HEK293T (cell line): ENCODE measurements at regions not wholly inside any gene's neighbourhood (a gene's known extent, or its start where the extent isn't known, plus 50 kb on each side); places are given as distances from the start of the nearest gene placed in this dataset.

ENCODE experiments used
- CTCF ChIA-PET: fragments of 350-600 bp; formaldehyde crosslinking; extraction: SDS; loops from one replicate; lab custom pipeline; 2021; ENCODE audit warnings: antibody characterized with exemption, inconsistent platforms; lab: Yijun Ruan, JAX
- POLR2A ChIA-PET: fragments of 350-600 bp; formaldehyde crosslinking; extraction: SDS; loops from one replicate; lab custom pipeline; 2020; ENCODE audit warnings: antibody characterized with exemption, inconsistent platforms; lab: Yijun Ruan, JAX
- DNase-seq: peaks from one replicate; pipeline ENCODE4 v3.0.0; 2012; ENCODE audit warnings: mixed read lengths; ENCODE audit errors: extremely low spot score
- ARNT ChIP-seq: fragments of 450-650 bp; IDR thresholded peaks from 2 replicates; pipeline ENCODE4 v1.6.1; 2017; ENCODE audit warnings: mild to moderate bottlenecking
- BHLHE40 ChIP-seq: fragments of 450-650 bp; IDR thresholded peaks from 2 replicates; pipeline ENCODE4 v1.6.1; 2016; ENCODE audit warnings: mild to moderate bottlenecking, moderate library complexity, borderline replicate concordance
- CTBP1 ChIP-seq: fragments of 450-650 bp; IDR thresholded peaks from 2 replicates; pipeline ENCODE4 v1.6.1; 2016; ENCODE audit warnings: borderline replicate concordance
- ELF4 ChIP-seq: fragments of 450-650 bp; IDR thresholded peaks from 2 replicates; pipeline ENCODE4 v1.6.1; 2017; ENCODE audit warnings: antibody characterized with exemption
- FOXA1 ChIP-seq: fragments of 450-650 bp; IDR thresholded peaks from 2 replicates; pipeline ENCODE4 v1.6.1; 2016; ENCODE audit warnings: mild to moderate bottlenecking
- FOXK2 ChIP-seq: fragments of 450-650 bp; IDR thresholded peaks from 2 replicates; pipeline ENCODE4 v1.6.1; 2016; ENCODE audit warnings: mild to moderate bottlenecking
- FOXM1 ChIP-seq: fragments of 450-650 bp; IDR thresholded peaks from 2 replicates; pipeline ENCODE4 v1.6.1; 2017; ENCODE audit warnings: mild to moderate bottlenecking, borderline replicate concordance
- HDGF ChIP-seq: fragments of 450-650 bp; IDR thresholded peaks from 2 replicates; pipeline ENCODE4 v1.6.1; 2017; ENCODE audit warnings: antibody characterized with exemption, borderline replicate concordance
- L3MBTL2 ChIP-seq: fragments of 450-650 bp; conservative IDR thresholded peaks from 2 replicates; pipeline ENCODE4 v1.6.1; 2016; ENCODE audit warnings: mild to moderate bottlenecking
- LEF1 ChIP-seq: fragments of 450-650 bp; IDR thresholded peaks from 2 replicates; pipeline ENCODE4 v1.6.1; 2017; ENCODE audit warnings: mild to moderate bottlenecking, borderline replicate concordance
- NFRKB ChIP-seq: fragments of 450-650 bp; IDR thresholded peaks from 2 replicates; pipeline ENCODE4 v1.6.1; 2016; ENCODE audit warnings: mild to moderate bottlenecking, moderate library complexity
- SP1 ChIP-seq: fragments of 450-650 bp; IDR thresholded peaks from 2 replicates; pipeline ENCODE4 v1.6.1; 2017
- SUZ12 ChIP-seq: fragments of 450-650 bp; IDR thresholded peaks from 2 replicates; pipeline ENCODE4 v1.6.1; 2016; ENCODE audit warnings: mild to moderate bottlenecking
- TARDBP ChIP-seq: fragments of 450-650 bp; IDR thresholded peaks from 2 replicates; pipeline ENCODE4 v1.6.1; 2016
- ZNF384 ChIP-seq: fragments of 450-650 bp; IDR thresholded peaks from 2 replicates; pipeline ENCODE4 v1.6.1; 2016
- TF ChIP-seq, protein P1 (sequence below): fragments of 450-650 bp; IDR thresholded peaks from 2 replicates; pipeline ENCODE4 v1.6.1; 2016

DNA sequence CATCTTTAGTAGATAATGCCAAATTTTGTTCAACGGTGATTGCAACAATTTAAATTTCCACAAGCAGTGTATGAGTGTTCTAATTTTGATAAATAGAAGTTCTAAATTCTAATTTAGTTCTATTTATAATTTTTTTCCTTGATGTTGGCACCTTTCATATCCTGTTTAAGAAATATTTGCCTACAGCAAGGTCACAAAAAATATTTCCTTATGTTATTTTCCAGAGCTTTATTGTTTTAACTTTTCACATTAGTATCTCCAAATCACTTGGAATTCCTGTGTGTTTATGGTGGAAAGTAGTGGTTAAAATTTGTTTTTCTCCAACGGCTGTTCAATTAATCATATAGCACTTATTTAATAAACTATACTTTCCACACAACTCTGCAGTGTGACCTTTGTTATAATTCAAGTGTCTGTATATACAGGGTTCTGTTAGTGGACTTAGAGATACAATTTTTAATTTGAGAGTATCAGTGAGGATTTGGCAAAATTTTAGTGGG lies 94.3 kb upstream of the CD55 start:
- DNase-seq = no peak
- CTCF ChIA-PET = no interaction called here
- POLR2A ChIA-PET = no interaction called here
- TF ChIP-seq BHLHE40 (no peak), LEF1 (no peak), ZNF384 (no peak), L3MBTL2 (no peak), NFRKB (no peak)

GRCh38 chr1:207228987-207229386 lies 92.5 kb upstream of the CD55 start:
- DNase-seq = no peak
- ChIA-PET CTCF (no interaction called here), POLR2A (no interaction called here)
- TF ChIP-seq NFRKB (no peak), FOXA1 (no peak), BHLHE40 (no peak), ARNT (no peak), L3MBTL2 (no peak), SP1 (no peak)

DNA sequence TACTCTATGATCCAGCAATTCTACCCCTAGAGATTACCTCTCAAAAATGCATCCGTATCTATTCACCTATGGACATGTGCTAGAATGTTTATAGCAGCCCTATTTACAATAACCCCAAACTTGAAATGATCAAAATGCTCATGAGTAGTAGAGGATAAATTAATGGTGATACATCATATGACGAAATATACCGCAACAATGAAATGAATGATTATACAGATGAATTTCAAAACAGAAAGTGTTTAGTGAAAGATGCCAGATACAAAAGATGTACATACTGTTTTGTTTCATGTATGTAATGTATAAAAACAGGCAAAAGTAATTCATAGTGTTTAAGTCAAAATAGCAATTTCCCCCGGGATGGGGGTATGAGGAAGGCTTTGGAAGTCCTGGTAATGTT lies 91.0 kb upstream of the CD55 start:
- DNase-seq = no peak
- TF ChIP-seq LEF1 (no peak), NFRKB (no peak), BHLHE40 (no peak), ELF4 (no peak), TARDBP (no peak), SUZ12 (no peak), ZNF384 (no peak), L3MBTL2 (no peak), SP1 (no peak), HDGF (no peak), CTBP1 (no peak), FOXM1 (no peak), FOXK2 (no peak), ARNT (no peak), FOXA1 (no peak)
- TF ChIP-seq, protein P1, sequence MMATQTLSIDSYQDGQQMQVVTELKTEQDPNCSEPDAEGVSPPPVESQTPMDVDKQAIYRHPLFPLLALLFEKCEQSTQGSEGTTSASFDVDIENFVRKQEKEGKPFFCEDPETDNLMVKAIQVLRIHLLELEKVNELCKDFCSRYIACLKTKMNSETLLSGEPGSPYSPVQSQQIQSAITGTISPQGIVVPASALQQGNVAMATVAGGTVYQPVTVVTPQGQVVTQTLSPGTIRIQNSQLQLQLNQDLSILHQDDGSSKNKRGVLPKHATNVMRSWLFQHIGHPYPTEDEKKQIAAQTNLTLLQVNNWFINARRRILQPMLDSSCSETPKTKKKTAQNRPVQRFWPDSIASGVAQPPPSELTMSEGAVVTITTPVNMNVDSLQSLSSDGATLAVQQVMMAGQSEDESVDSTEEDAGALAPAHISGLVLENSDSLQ = no peak
- ChIA-PET POLR2A (no interaction called here), CTCF (no interaction called here)

DNA sequence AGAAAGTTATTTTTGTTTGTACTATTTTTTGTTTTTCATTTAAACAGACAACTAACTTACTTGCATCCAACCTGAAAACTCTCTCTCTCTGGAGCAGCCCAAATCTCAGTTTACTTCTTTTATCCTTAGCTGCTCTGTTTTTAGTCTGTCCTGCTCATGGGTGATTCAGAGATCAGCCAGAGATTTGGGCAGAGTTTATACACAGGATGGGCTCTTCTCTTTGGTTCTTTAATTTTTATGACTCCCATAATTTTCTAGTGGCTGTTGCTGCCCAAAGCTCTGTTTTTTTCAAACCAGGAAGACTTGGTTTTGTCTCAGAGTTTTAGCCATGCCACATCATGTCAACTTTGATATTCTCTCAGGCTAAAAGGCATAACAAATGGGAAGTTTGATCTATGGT lies 86.8 kb upstream of the CD55 start:
- TF ChIP-seq LEF1 (no peak), ARNT (no peak), HDGF (no peak), TARDBP (no peak), FOXM1 (no peak), ELF4 (no peak), FOXK2 (no peak), SUZ12 (no peak), CTBP1 (no peak), BHLHE40 (no peak), FOXA1 (no peak), NFRKB (no peak), SP1 (no peak), ZNF384 (no peak), L3MBTL2 (no peak)
- TF ChIP-seq, protein P1 = no peak
- CTCF ChIA-PET = no interaction called here
- POLR2A ChIA-PET = no interaction called here
- DNase-seq = no peak

GRCh38 chr1:207239874-207240273 lies 81.6 kb upstream of the CD55 start:
- ChIA-PET CTCF (no interaction called here), POLR2A (no interaction called here)
- TF ChIP-seq HDGF = no peak
- no peak for TF ChIP-seq CTBP1
- no peak for TF ChIP-seq L3MBTL2
- no peak for TF ChIP-seq NFRKB
- TF ChIP-seq FOXM1 = no peak
- no peak for TF ChIP-seq FOXA1
- TF ChIP-seq, protein P1 = no peak
- no peak for TF ChIP-seq SP1
- TF ChIP-seq FOXK2 = no peak
- no peak for TF ChIP-seq SUZ12
- no peak for TF ChIP-seq LEF1
- TF ChIP-seq ELF4 = no peak
- TF ChIP-seq TARDBP = no peak
- TF ChIP-seq ARNT = no peak
- no peak for TF ChIP-seq BHLHE40
- TF ChIP-seq ZNF384 = no peak
- DNase-seq = no peak

- POLR2A ChIA-PET = no interaction called here
- no peak for DNase-seq
- CTCF ChIA-PET = no interaction called here
- TF ChIP-seq NFRKB (no peak), SP1 (no peak), ELF4 (no peak)
These were observed 81.0 kb upstream of the CD55 start for GRCh38 chr1:207240325-207241101.
